Fibroblast of lung (primary cell): ENCODE measurements at regions not wholly inside any gene's neighbourhood (a gene's known extent, or its start where the extent isn't known, plus 50 kb on each side); places are given as distances from the start of the nearest gene placed in this dataset.

Experiments used
- DNase-seq, 2 donors: peaks; one replicate each; pipeline versions ENCODE4 v3.0.0 to v3.0.0-alpha.2; 2010; ENCODE audit warnings: low read depth in 2 of 2
- H2AFZ ChIP-seq: 2 replicates; pipeline ENCODE4 v1.5.1; 2012; ENCODE audit warnings: low read length, control low read depth, inconsistent platforms
- H3K27ac ChIP-seq: 2 replicates; pipeline ENCODE4 v1.5.1; 2011; ENCODE audit warnings: low read length, control low read depth; ENCODE audit not compliant: insufficient read depth
- H3K27me3 ChIP-seq: 2 replicates; pipeline ENCODE4 v1.5.1; 2011; ENCODE audit warnings: mild to moderate bottlenecking, low read length; ENCODE audit not compliant: control insufficient read depth, insufficient read depth
- H3K36me3 ChIP-seq: 2 replicates; pipeline ENCODE4 v1.5.1; 2011; ENCODE audit warnings: low read length; ENCODE audit not compliant: control insufficient read depth, insufficient read depth
- H3K4me1 ChIP-seq: 2 replicates; pipeline ENCODE4 v1.5.1; 2011; ENCODE audit warnings: low read length; ENCODE audit not compliant: control insufficient read depth, insufficient read depth; ENCODE audit errors: extremely low read depth
- H3K4me2 ChIP-seq: 2 replicates; pipeline ENCODE4 v1.5.1; 2011; ENCODE audit warnings: low read length, control low read depth; ENCODE audit not compliant: insufficient read depth; ENCODE audit errors: extremely low read depth
- H3K4me3 ChIP-seq, 4 experiments: fragments of 200-600 bp in 1 of 4; sonication (generic) in 1 of 4; replicated peaks in 1 of 4; 2 replicates each; pipeline ENCODE4 v1.5.1; 2011 to 2016; ENCODE audit warnings: low read length in 4 of 4, low read depth in 3 of 4, mild to moderate bottlenecking in 3 of 4, control low read depth in 2 of 4, inconsistent platforms in 1 of 4, mixed read lengths in 1 of 4; ENCODE audit not compliant: insufficient read depth in 1 of 4; ENCODE audit errors: control extremely low read depth in 1 of 4
- H3K79me2 ChIP-seq: 2 replicates; pipeline ENCODE4 v1.5.1; 2012; ENCODE audit warnings: mild to moderate bottlenecking, low read length, inconsistent platforms; ENCODE audit not compliant: control insufficient read depth, insufficient read depth
- H3K9ac ChIP-seq: 2 replicates; pipeline ENCODE4 v1.5.1; 2011; ENCODE audit warnings: mild to moderate bottlenecking, low read length, control low read depth; ENCODE audit not compliant: insufficient read depth
- H3K9me3 ChIP-seq: 2 replicates; pipeline ENCODE4 v1.5.1; 2012; ENCODE audit warnings: low read depth, low read length; ENCODE audit not compliant: control insufficient read depth, insufficient read depth
- H4K20me1 ChIP-seq: 2 replicates; pipeline ENCODE4 v1.5.1; 2011; ENCODE audit warnings: low read length; ENCODE audit not compliant: control insufficient read depth, insufficient read depth; ENCODE audit errors: extremely low read depth
- EZH2 ChIP-seq: IDR thresholded peaks from 2 replicates; pipeline ENCODE4 v1.5.1; 2012; ENCODE audit warnings: low read length, control low read depth, mild to moderate bottlenecking; ENCODE audit errors: missing control alignments
- TF ChIP-seq, protein P1 (sequence below), 2 donors: IDR thresholded peaks in 1 of 2; conservative IDR thresholded peaks in 1 of 2; 1 replicate in 1 of 2; 2 replicates in 1 of 2; pipeline ENCODE4 v1.5.1; 2011 to 2012; ENCODE audit warnings: low read length in 2 of 2, control low read depth in 1 of 2, inconsistent platforms in 1 of 2, low read depth in 1 of 2, mild to moderate bottlenecking in 1 of 2

DNA sequence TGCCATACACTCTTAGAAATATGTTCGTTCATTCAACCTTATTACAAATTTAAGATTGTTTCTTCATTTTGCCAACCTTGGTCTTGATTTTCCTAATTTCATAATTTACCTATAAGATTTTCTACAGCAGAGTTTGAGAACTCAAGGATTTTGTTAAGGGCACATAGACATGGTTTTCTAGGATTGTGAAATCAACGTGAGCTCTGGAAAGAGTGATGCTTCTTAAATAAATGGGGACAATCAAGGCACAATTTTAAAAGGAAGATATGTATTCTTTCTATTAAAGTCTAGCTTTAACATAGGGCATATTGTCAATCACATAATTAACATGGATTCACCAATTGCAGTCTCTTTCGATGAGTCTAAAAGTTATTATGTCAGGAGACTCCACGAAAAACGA, 174.2 kb upstream of the PHF14 start:
- H2AFZ ChIP-seq = no peak overlapping the region
- no peaks in the 10 kb centered on the region for H3K27me3 ChIP-seq

DNA sequence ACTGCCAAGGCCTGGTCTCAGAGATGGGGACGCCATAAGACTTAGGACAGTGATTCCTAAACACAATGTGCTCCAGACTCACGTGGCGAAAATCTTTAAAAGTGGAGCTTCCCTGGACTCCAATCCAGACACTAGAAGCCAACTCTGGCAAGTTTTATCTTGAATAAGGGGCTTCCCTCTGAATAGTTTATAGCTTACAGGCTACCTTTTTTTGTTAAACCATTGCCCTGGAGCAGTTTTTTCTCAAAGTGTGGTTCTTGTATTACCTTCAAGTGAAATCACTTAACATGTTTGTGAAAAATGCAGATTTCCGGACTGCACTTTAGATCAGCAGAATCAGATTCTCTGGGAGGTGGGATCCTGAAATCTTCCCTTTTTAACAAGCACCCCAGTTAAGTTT, 171.7 kb upstream of the PHF14 start:
- H3K4me1 ChIP-seq = no peaks in the 10 kb centered on the region
- H4K20me1 ChIP-seq = no peaks in the 10 kb centered on the region
- no peaks in the 10 kb centered on the region for H3K79me2 ChIP-seq
- H3K9me3 ChIP-seq = no peaks in the 10 kb centered on the region
- no peak overlapping the region for H3K4me2 ChIP-seq
- no peak for DNase-seq
- no peaks in the 10 kb centered on the region for H3K27me3 ChIP-seq
- H3K27ac ChIP-seq = no peak overlapping the region
- no peak overlapping the region for H2AFZ ChIP-seq
- TF ChIP-seq, protein P1, sequence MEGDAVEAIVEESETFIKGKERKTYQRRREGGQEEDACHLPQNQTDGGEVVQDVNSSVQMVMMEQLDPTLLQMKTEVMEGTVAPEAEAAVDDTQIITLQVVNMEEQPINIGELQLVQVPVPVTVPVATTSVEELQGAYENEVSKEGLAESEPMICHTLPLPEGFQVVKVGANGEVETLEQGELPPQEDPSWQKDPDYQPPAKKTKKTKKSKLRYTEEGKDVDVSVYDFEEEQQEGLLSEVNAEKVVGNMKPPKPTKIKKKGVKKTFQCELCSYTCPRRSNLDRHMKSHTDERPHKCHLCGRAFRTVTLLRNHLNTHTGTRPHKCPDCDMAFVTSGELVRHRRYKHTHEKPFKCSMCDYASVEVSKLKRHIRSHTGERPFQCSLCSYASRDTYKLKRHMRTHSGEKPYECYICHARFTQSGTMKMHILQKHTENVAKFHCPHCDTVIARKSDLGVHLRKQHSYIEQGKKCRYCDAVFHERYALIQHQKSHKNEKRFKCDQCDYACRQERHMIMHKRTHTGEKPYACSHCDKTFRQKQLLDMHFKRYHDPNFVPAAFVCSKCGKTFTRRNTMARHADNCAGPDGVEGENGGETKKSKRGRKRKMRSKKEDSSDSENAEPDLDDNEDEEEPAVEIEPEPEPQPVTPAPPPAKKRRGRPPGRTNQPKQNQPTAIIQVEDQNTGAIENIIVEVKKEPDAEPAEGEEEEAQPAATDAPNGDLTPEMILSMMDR (conservative IDR thresholded peaks at IDR 0.05 in 1 of 2, IDR thresholded peaks at IDR 0.05 in 1 of 2; ENCODE audit: low read depth in 1 of 2, low read length in 2 of 2) = no peak
- no peak for TF ChIP-seq EZH2
- H3K9ac ChIP-seq = no peak overlapping the region
- H3K36me3 ChIP-seq = no peaks in the 10 kb centered on the region
- H3K4me3 ChIP-seq = no peak overlapping the region

More for the DNA sequence above, 174.2 kb upstream of the PHF14 start:
- no peak overlapping the region for H3K27ac ChIP-seq
- DNase-seq = no peak
- H3K4me2 ChIP-seq = no peak overlapping the region
- no peak overlapping the region for H3K9ac ChIP-seq
- no peaks in the 10 kb centered on the region for H3K4me1 ChIP-seq
- no peak overlapping the region for H3K4me3 ChIP-seq
- H4K20me1 ChIP-seq = no peaks in the 10 kb centered on the region
- H3K9me3 ChIP-seq = no peaks in the 10 kb centered on the region
- no peaks in the 10 kb centered on the region for H3K36me3 ChIP-seq
- TF ChIP-seq, protein P1 (conservative IDR thresholded peaks at IDR 0.05 in 1 of 2, IDR thresholded peaks at IDR 0.05 in 1 of 2; ENCODE audit: low read depth in 1 of 2, low read length in 2 of 2) = no peak
- no peak for TF ChIP-seq EZH2
- H3K79me2 ChIP-seq = no peaks in the 10 kb centered on the region

GRCh38 chr7:10802526-10802925, 171.1 kb upstream of the PHF14 start:
- Histone ChIP-seq H2AFZ (no peak overlapping the region), H3K27ac (no peak overlapping the region), H3K9me3 (no peaks in the 10 kb centered on the region), H3K79me2 (no peaks in the 10 kb centered on the region), H3K36me3 (no peaks in the 10 kb centered on the region), H3K9ac (no peak overlapping the region), H3K4me1 (no peaks in the 10 kb centered on the region), H3K4me2 (no peak overlapping the region), H3K27me3 (no peaks in the 10 kb centered on the region), H3K4me3 (no peak overlapping the region), H4K20me1 (no peaks in the 10 kb centered on the region)
- TF ChIP-seq, protein P1 (conservative IDR thresholded peaks at IDR 0.05 in 1 of 2, IDR thresholded peaks at IDR 0.05 in 1 of 2; ENCODE audit: low read depth in 1 of 2, low read length in 2 of 2) = no peak
- TF ChIP-seq EZH2 = no peak
- peak; percentile 80 to 99 for DNase-seq
